ENCODE measurements at regions not wholly inside any gene's neighbourhood (a gene's known extent, or its start where the extent isn't known, plus 50 kb on each side); places are given as distances from the start of the nearest gene placed in this dataset.
"Not testable (repeated sequence)": the region's sequence is repeated elsewhere in the genome, so short reads cannot be mapped to it uniquely, and the experiment has no call there.

DNA sequence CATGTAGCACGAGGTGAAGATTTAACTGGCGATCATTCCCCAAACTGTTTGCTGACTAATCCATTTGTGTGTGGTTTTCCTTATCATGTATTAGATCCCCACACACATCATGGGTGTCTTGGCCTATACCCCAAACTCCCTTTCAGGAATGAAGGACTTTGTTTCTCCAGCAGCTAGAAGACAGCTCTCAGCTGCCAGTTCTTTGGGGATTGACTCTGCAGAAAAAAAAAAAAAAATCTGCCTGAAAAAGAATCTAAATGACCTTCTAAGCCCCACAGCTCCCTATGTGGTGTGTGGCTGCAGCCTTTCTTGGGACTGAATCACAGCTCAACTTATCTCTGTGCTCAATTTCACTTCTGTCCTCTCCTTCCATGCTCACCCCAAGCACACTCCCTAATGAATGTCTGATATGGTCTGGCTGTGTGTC is 256.3 kb upstream of the DUSP10 start:
- Mint-ChIP-seq H3K36me3 (ENCODE audit: low read depth) (no peaks in the 10 kb centered on the region), H3K4me1 (ENCODE audit: low read depth) (peaks cover 17% of the 10 kb centered on the region), H3K27ac (no peak overlapping the region), H3K4me3 (no peak overlapping the region), H3K9me3 (no peaks in the 10 kb centered on the region), H3K27me3 (no peaks in the 10 kb centered on the region)
- intact Hi-C loops (cut with micrococcal nuclease), result loop anchor here (10.0 kb wide), 1 partner anchor 463 kb away; no protein-coding TSS in a partner anchor

DNA sequence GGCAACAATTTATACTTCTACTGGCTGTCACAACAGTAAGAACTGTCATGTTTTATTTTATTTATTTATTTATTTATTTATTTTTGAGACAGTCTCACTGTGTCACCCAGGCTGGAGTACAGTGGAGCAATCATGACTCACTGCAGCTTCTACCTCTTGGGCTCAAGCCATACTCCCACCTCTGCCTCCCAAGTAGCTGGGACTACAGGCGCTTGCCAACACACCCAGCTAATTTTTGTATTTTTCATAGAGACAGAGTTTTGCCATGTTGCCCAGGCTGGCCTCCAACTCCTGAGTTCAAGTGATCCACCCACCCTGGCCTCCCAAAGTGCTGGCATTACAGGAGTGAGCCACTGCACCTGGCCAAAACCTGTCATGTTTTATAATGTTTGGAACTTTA is 255.1 kb upstream of the DUSP10 start:
- not testable (repeated sequence) for H3K9me3 Mint-ChIP-seq; H3K27ac Mint-ChIP-seq; H3K36me3 Mint-ChIP-seq (ENCODE audit: low read depth); H3K27me3 Mint-ChIP-seq; H3K4me3 Mint-ChIP-seq
- intact Hi-C loops (cut with micrococcal nuclease), result loop anchor here (10.0 kb wide), 1 partner anchor 462 kb away; no protein-coding TSS in a partner anchor
- peaks cover 17% of the 10 kb centered on the region for H3K4me1 Mint-ChIP-seq (ENCODE audit: low read depth)

DNA sequence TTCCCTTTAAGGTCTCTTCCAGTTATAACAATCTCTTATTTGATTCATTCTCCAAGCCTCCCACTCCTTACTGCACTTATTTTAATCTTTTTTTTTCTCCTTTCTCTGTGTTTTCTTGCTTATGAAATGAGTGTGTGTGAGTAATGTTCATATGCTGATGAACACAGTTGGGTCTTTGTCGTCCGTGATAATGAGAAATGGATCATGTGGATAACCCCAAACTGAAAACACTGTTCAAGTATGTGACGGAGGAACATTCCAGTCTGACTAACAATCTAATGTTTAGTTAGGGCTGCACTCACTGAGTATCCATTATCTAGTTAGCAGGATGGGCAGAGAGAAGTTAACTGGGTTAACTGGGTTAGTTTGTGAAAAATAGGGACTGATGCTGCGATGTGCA is 253.1 kb upstream of the DUSP10 start:
- Mint-ChIP-seq H3K9me3 (no peaks in the 10 kb centered on the region), H3K27ac (no peak overlapping the region), H3K4me3 (no peak overlapping the region), H3K27me3 (no peaks in the 10 kb centered on the region), H3K36me3 (ENCODE audit: low read depth) (no peaks in the 10 kb centered on the region), H3K4me1 (ENCODE audit: low read depth) (peaks cover 31% of the 10 kb centered on the region)
- intact Hi-C loops (cut with micrococcal nuclease), result loop anchor here (10.0 kb wide), 1 partner anchor 460 kb away; no protein-coding TSS in a partner anchor

DNA sequence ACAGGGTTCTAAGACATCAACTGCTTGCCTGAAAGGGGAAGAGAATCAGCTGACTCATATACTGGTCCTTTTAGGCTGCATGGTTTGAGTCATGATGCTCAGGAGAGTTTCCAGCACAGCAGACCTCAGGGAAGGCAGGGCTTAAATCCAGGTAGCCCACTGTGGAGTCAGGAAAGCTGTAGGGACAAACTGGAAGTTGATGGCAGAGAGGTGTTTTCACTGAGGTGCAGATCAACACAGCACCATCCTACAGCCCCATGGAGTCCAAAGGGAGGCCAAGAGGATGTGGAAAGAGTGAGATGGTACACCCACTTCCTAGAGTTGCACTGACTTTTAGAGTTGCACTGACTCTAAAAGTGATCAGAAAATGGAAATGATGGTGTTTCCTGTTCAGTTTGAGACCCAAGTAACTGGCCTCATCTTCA is 252.4 kb upstream of the DUSP10 start:
- H3K4me1 Mint-ChIP-seq (ENCODE audit: low read depth), result peaks cover 37% of the 10 kb centered on the region

DNA sequence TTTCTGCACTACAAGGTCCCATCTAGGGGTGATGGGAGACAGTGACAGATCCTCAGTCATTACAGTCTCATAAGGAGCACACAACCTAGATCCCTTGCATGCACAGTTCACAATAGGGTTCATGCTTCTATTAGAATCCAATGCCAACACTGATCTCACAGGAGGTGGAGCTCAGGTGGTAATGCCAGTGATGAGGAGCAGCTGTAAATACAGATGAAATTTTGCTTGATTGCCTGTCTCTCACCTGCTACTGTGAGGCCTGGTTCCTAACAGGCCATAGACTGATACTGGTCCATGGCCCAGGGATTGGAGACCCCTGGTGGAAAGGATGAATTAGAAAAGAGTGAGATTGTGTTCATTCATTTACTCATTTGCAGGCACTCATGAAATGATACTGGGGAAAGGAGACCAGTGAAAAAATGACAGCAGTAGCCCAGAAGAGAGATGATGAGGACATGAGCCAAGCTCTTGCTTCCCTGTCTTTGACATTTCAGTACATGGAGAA is 251.6 kb upstream of the DUSP10 start:
- H3K27me3 Mint-ChIP-seq, result no peaks in the 10 kb centered on the region
- H3K27ac Mint-ChIP-seq, result no peak overlapping the region
- no peak overlapping the region for H3K4me3 Mint-ChIP-seq
- no peaks in the 10 kb centered on the region for H3K9me3 Mint-ChIP-seq
- H3K4me1 Mint-ChIP-seq (ENCODE audit: low read depth), result peaks cover 38% of the 10 kb centered on the region
- no peaks in the 10 kb centered on the region for H3K36me3 Mint-ChIP-seq (ENCODE audit: low read depth)
- intact Hi-C loops (cut with micrococcal nuclease), result loop anchor here (10.0 kb wide), 1 partner anchor 459 kb away; no protein-coding TSS in a partner anchor

More for the DNA sequence above, 252.4 kb upstream of the DUSP10 start:
- H3K4me3 Mint-ChIP-seq, result no peak overlapping the region
- H3K27me3 Mint-ChIP-seq, result no peaks in the 10 kb centered on the region
- no peaks in the 10 kb centered on the region for H3K9me3 Mint-ChIP-seq
- H3K36me3 Mint-ChIP-seq (ENCODE audit: low read depth), result no peaks in the 10 kb centered on the region
- no peak overlapping the region for H3K27ac Mint-ChIP-seq
- intact Hi-C loops (cut with micrococcal nuclease), result loop anchor here (10.0 kb wide), 1 partner anchor 459 kb away; no protein-coding TSS in a partner anchor

DNA sequence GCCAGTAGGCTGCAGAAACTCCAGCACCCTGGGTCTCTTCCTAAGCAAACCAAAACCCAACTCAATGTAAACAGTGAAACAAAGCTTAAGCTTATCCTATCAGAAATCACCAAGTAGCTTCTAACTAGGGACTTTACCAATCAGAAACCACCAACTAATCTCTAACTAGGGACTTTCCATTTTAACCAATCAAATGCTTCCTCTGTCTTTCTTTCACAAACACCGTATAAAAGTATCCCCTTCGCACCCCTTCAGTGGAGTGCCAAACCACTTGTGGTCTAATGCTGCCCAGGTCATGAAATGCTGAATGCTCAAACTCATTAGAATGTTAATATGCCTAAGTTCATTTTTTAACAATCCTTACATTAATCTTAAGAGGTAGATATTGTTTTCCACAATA is 250.5 kb upstream of the DUSP10 start:
- no peak overlapping the region for H3K4me3 Mint-ChIP-seq
- no peaks in the 10 kb centered on the region for H3K27me3 Mint-ChIP-seq
- no peak overlapping the region for H3K27ac Mint-ChIP-seq
- H3K9me3 Mint-ChIP-seq, result no peaks in the 10 kb centered on the region
- peaks cover 45% of the 10 kb centered on the region for H3K4me1 Mint-ChIP-seq (ENCODE audit: low read depth)
- intact Hi-C loops (cut with micrococcal nuclease), result loop anchor here (10.0 kb wide), 1 partner anchor 458 kb away; no protein-coding TSS in a partner anchor
- no peaks in the 10 kb centered on the region for H3K36me3 Mint-ChIP-seq (ENCODE audit: low read depth)

DNA sequence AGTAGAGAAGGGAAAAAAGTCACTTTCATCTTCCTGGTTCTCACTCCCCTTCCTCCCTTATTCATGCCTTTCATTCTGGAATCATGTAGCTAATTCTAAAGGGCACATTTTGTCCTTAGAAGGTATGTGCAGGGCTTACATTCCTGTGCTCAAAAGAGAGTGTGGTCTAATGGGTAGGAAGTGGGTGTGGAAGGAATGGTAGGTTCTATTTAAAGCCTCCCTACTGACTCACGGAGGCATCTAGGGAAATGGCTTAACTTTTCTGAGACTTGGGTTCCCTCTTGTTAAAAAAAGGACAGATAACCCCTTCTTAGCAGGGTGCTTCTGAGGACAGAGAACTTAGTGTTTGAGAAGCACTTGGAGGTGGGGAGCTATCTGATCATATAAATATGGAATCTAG is 249.3 kb upstream of the DUSP10 start:
- H3K27me3 Mint-ChIP-seq, result no peaks in the 10 kb centered on the region
- peaks cover 49% of the 10 kb centered on the region for H3K4me1 Mint-ChIP-seq (ENCODE audit: low read depth)
- H3K36me3 Mint-ChIP-seq (ENCODE audit: low read depth), result no peaks in the 10 kb centered on the region
- H3K27ac Mint-ChIP-seq, result no peak overlapping the region
- intact Hi-C loops (cut with micrococcal nuclease), result loop anchor here (10.0 kb wide), 1 partner anchor 456 kb away; no protein-coding TSS in a partner anchor
- H3K4me3 Mint-ChIP-seq, result no peak overlapping the region
- H3K9me3 Mint-ChIP-seq, result no peaks in the 10 kb centered on the region

DNA sequence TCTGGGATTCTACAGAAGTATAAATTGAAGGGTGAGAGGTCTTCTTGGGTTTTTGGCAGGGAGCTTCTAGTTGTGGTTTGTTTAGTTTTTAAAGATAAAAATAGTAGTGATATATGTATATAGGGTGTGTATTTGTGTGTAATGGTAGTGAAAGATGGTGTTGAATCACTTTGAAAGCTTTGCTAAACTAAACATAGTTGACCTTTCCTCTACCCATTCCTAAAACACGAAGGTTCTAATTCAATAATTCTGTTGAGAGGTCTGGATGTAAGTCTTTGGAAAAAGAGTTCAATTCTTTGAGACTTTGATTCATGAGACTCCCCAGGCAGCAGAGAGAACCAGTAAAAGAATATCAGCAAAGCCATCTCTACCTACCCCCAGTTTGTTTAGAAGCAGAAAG is 247.9 kb upstream of the DUSP10 start:
- H3K27me3 Mint-ChIP-seq, result no peaks in the 10 kb centered on the region
- H3K9me3 Mint-ChIP-seq, result no peaks in the 10 kb centered on the region
- H3K4me1 Mint-ChIP-seq (ENCODE audit: low read depth), result peaks cover 44% of the 10 kb centered on the region
- H3K27ac Mint-ChIP-seq, result no peak overlapping the region
- H3K36me3 Mint-ChIP-seq (ENCODE audit: low read depth), result no peaks in the 10 kb centered on the region
- intact Hi-C loops (cut with micrococcal nuclease), result loop anchor here (10.0 kb wide), 1 partner anchor 455 kb away; no protein-coding TSS in a partner anchor
- no peak overlapping the region for H3K4me3 Mint-ChIP-seq

DNA sequence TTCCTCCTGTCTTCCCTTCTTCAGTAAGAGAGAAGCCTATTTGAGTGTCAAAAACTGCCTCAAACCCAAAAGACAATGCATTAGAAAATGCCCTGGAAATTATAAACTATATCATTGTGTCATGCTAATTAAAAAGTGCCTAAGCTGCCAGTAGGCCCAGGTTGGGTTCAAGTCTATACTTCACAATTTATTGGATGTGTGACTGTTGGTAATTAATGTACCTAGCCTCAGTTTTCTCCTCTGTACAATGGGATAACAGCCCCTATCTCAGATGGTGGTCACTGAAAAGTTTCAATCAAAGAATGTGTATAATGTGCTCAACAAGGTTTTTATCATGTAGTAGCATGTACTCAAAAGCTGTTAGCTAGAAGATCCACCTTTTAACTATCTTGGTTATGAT is 246.9 kb upstream of the DUSP10 start:
- Mint-ChIP-seq H3K4me3 (no peak overlapping the region), H3K9me3 (no peaks in the 10 kb centered on the region), H3K4me1 (ENCODE audit: low read depth) (peaks cover 37% of the 10 kb centered on the region), H3K27ac (no peak overlapping the region), H3K36me3 (ENCODE audit: low read depth) (no peaks in the 10 kb centered on the region), H3K27me3 (no peaks in the 10 kb centered on the region)
- intact Hi-C loops (cut with micrococcal nuclease), result no loop called here

DNA sequence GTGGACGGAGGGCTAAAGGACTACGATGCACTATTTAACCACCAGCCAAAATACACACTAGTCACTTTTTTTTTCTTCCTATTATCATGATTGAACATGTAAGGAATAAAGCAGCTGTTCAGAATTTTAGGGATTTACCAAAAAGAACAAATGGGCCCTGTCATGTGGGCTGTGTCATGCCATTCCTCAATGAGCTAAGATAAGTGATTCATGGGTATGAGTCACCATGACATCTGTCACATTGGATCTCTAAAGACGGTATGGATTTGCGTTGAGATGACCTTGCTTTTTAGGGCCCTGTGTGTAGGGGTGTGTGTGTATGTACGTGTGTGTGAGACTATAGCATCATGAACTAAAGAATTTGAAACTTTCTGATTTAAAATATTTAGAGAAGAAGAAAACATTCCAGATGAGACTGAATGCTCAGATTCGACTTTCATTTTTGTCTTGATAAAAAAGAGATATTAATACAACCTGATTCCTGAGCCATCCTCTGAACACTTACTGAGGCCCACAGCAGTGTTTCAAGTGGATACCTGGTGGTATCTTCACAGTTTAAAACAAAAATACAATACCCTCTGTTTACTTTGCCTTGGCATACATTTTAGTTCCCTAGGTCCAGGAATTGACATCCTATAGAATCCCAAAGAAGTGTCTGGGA is 246.1 kb upstream of the DUSP10 start:
- Mint-ChIP-seq H3K27me3 (no peaks in the 10 kb centered on the region), H3K36me3 (ENCODE audit: low read depth) (no peaks in the 10 kb centered on the region), H3K4me3 (no peak overlapping the region), H3K4me1 (ENCODE audit: low read depth) (peaks cover 32% of the 10 kb centered on the region), H3K9me3 (no peaks in the 10 kb centered on the region), H3K27ac (no peak overlapping the region)
- intact Hi-C loops (cut with micrococcal nuclease), result no loop called here

DNA sequence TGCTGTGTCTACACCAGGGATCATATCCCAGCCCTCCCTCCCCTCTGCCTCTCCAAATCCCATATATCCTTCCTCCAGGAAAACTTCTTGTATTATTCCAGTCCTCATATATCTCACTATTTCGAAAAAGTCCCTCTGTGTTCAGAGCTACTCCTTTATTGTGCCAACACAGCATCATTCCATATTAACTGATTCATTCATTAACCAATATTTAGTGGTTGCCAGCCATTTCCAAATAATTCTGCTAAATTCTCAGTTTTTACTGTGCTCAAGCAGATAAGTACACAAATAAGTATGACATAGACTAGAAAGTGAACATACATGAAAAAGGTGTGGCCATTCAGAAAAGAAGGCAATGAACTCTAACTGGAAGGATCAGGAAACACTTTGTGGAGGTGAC is 241.6 kb upstream of the DUSP10 start:
- intact Hi-C loops (cut with micrococcal nuclease), result no loop called here
- peaks cover 24% of the 10 kb centered on the region for H3K4me1 Mint-ChIP-seq (ENCODE audit: low read depth)
- H3K9me3 Mint-ChIP-seq, result no peaks in the 10 kb centered on the region
- no peaks in the 10 kb centered on the region for H3K36me3 Mint-ChIP-seq (ENCODE audit: low read depth)
- no peak overlapping the region for H3K27ac Mint-ChIP-seq
- H3K27me3 Mint-ChIP-seq, result no peaks in the 10 kb centered on the region
- H3K4me3 Mint-ChIP-seq, result no peak overlapping the region

DNA sequence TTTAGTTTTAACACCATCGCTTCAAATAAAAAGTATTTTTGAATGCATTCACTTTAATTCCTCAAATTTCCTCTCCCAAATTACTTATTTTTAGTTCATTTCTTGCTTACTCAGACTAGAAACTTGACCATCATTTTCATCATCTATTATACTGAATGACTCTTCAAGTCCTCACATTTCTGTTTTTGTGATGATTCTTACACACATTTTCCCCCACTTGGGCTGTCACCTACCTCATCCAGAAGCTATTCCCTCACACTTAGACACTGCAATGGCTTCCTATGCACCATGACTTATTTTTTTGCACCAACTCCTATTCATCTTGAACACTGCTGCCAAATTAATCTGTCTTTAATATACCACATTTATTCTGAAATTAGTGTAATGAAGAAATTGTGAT is 239.6 kb upstream of the DUSP10 start:
- H3K9me3 Mint-ChIP-seq, result no peaks in the 10 kb centered on the region
- H3K36me3 Mint-ChIP-seq (ENCODE audit: low read depth), result no peaks in the 10 kb centered on the region
- H3K27ac Mint-ChIP-seq, result no peak overlapping the region
- H3K27me3 Mint-ChIP-seq, result no peaks in the 10 kb centered on the region
- H3K4me3 Mint-ChIP-seq, result no peak overlapping the region
- intact Hi-C loops (cut with micrococcal nuclease), result no loop called here
- H3K4me1 Mint-ChIP-seq (ENCODE audit: low read depth), result peaks cover 26% of the 10 kb centered on the region

DNA sequence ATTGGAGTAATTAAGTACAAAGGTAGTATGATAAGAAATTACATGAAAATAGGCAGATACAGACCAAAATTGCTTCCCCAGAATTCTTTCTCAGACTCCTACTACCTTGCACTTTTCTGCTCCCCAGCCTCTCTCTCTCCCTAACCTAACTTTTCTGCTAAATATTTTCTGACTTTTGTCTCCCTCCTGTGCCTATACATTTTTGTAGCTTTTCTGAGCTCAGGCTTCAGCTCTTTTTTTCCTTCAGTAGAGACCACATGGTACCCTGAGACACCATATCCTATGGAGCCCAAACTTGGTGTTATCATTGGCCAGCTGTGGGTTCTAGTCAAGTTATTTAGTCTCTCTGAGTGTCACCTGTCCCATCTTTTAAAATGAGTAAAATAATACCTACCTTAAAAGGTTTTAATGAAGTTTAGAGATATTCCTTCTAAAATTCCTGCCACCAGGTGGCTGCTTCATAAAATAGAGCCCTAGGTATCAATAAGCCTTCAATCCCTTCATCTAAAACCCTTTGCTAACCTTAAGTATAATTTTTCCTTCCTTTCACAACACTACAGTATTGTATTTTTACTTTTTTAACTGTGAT is 237.6 kb upstream of the DUSP10 start:
- H3K27ac Mint-ChIP-seq, result no peak overlapping the region
- H3K4me1 Mint-ChIP-seq (ENCODE audit: low read depth), result peaks cover 45% of the 10 kb centered on the region
- no peaks in the 10 kb centered on the region for H3K9me3 Mint-ChIP-seq
- H3K27me3 Mint-ChIP-seq, result no peaks in the 10 kb centered on the region
- intact Hi-C loops (cut with micrococcal nuclease), result no loop called here
- no peak overlapping the region for H3K4me3 Mint-ChIP-seq
- H3K36me3 Mint-ChIP-seq (ENCODE audit: low read depth), result no peaks in the 10 kb centered on the region

DNA sequence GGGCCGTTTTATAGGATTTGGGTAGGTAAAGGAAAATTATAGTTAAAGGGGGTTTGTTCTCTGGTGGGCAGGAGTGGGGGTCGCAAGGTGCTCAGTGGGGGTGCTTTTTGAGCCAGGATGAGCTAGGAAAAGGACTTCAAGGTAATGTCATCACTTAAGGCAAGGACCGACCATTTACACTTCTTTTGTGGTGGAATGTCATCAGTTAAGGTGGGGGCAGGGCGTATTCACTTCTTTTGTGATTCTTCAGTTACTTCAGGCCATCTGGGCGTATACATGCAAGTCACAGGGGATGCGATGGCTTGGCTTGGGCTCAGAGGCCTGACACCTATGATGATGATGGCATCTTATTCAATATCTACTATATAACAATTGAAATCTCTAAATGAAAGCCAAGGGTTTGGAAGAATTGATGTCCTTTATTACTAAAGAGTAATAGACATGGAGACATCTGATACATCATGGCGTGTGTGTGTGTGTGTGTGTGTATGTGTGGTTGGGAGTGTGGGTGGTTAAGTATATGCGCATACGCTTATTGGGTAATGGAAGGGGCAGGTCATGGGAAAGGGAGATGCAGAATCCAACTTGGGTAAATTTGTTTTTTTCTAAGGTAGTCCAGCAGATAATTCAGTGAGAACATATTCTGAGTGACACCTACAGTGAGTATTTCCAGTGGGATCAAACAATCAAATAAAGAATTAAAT is 236.9 kb upstream of the DUSP10 start:
- H3K36me3 Mint-ChIP-seq (ENCODE audit: low read depth); intact Hi-C loops (cut with micrococcal nuclease); H3K9me3 Mint-ChIP-seq; H3K27me3 Mint-ChIP-seq; H3K4me3 Mint-ChIP-seq: not testable (repeated sequence)
- H3K27ac Mint-ChIP-seq, result peak overlapping the region; percentile 10
- peaks cover 49% of the 10 kb centered on the region for H3K4me1 Mint-ChIP-seq (ENCODE audit: low read depth)

All from dendritic cell treated with granulocyte-macrophage colony-stimulating factor and Interleukin-4, amounts not matched to agents 40 ng/mL and 50 ng/mL, for 4 days (primary cell).